OCI-M2 (cell line): ENCODE measurements at regions not wholly inside any gene's neighbourhood (a gene's known extent, or its start where the extent isn't known, plus 50 kb on each side); places are given as distances from the start of the nearest gene placed in this dataset.

ENCODE experiments used
- DNase-seq: peaks from one replicate; lab custom pipeline; 2025; ENCODE audit not compliant: unreplicated experiment; lab: John Stamatoyannopoulos, UW

GRCh38 chr5:88666761-88667495 lies 216.1 kb downstream of the MEF2C start:
- DNase-seq = no peak

- no peak for DNase-seq
Measured at GRCh38 chr5:88665750-88666215, 217.2 kb downstream of the MEF2C start.

- no peak for DNase-seq
Measured at GRCh38 chr5:88664645-88665044, 218.3 kb downstream of the MEF2C start.

- no peak for DNase-seq
Measured at GRCh38 chr5:88663793-88664216, 219.2 kb downstream of the MEF2C start.

- no peak for DNase-seq
Measured at GRCh38 chr5:88662846-88663245, 220.1 kb downstream of the MEF2C start.

GRCh38 chr5:88661806-88662207 lies 221.2 kb downstream of the MEF2C start:
- DNase-seq = no peak

- peak; percentile 59 for DNase-seq
Measured at GRCh38 chr5:88660947-88661805, 221.8 kb downstream of the MEF2C start.

- DNase-seq = peak; percentile 42
Measured at GRCh38 chr5:88660264-88660946, 222.6 kb downstream of the MEF2C start.

GRCh38 chr5:88659529-88660263 lies 223.3 kb downstream of the MEF2C start:
- DNase-seq = no peak

- DNase-seq = no peak
Measured at GRCh38 chr5:88658886-88659285, 224.1 kb downstream of the MEF2C start.

- DNase-seq = no peak
Measured at GRCh38 chr5:88657906-88658775, 224.8 kb downstream of the MEF2C start.

- no peak for DNase-seq
Measured at GRCh38 chr5:88657136-88657535, 225.8 kb downstream of the MEF2C start.

GRCh38 chr5:88656221-88656950 lies 226.6 kb downstream of the MEF2C start:
- DNase-seq = no peak

GRCh38 chr5:88653471-88653870 lies 229.5 kb downstream of the MEF2C start:
- no peak for DNase-seq

GRCh38 chr5:88647901-88648300 lies 235.1 kb downstream of the MEF2C start:
- DNase-seq = no peak

GRCh38 chr5:88646866-88647265 lies 236.1 kb downstream of the MEF2C start:
- DNase-seq = no peak

GRCh38 chr5:88644676-88645075 lies 238.3 kb downstream of the MEF2C start:
- DNase-seq = no peak

- DNase-seq = no peak
Measured at GRCh38 chr5:88643315-88643714, 239.7 kb downstream of the MEF2C start.

- no peak for DNase-seq
Measured at GRCh38 chr5:88634014-88634413, 249.0 kb downstream of the MEF2C start.
